Heart left ventricle (tissue), 13 donors: ENCODE measurements at regions not wholly inside any gene's neighbourhood (a gene's known extent, or its start where the extent isn't known, plus 50 kb on each side); places are given as distances from the start of the nearest gene placed in this dataset.

ENCODE experiments used
- POLR2A ChIP-seq, 2 donors: fragments of 450-650 bp; IDR thresholded peaks; one replicate each; pipeline ENCODE4 v1.6.1; 2017; ENCODE audit warnings: antibody characterized with exemption in 2 of 2, mild to moderate bottlenecking in 2 of 2, moderate library complexity in 2 of 2
- TF ChIP-seq, protein P1 (sequence below), 12 donors: fragments of 200-600 bp; sonication (generic) in 4 of 12; IDR thresholded peaks; one replicate each; pipeline versions ENCODE4 v1.5.0 to v1.8.0; 2018 to 2022; ENCODE audit warnings: antibody characterized with exemption in 12 of 12, mild to moderate bottlenecking in 5 of 12
- donor health status: ischemic (EF 13 %, LVEDD 7.1; RV severe dilation, severe dysfunction).
- donor health status: DM: no; HTN: yes; CAD: no.
- donor health status: DM: no; HTN: no; CAD: no.
- donor health status: ischemic (EF 25% LVEDD 6.9; RV normal size, moderate dysfunction).
- donor health status: ischemic (EF 25% LVEDD 5.7; RV mildly dilated, moderate dysfunction).
- donor health status: ischemic (EF 35%, LVEDD 5.7; RV mildly dilated, moderate dysfunction).
- donor health status: nonischemic (EF 11% LVEDD 7.7; RV severe dilation, severe dysfunction).
- donor health status: DM: yes; HTN: yes; CAD: no.
- donor health status: PGD.
- donor health status: ischemic (EF 29% LVEDD 5.4; RV normal size, mild dysfunction).
- donor health status: nonischemic (EF 23%, LVEDD 6.1; RV moderate dilation, normal function).

DNA sequence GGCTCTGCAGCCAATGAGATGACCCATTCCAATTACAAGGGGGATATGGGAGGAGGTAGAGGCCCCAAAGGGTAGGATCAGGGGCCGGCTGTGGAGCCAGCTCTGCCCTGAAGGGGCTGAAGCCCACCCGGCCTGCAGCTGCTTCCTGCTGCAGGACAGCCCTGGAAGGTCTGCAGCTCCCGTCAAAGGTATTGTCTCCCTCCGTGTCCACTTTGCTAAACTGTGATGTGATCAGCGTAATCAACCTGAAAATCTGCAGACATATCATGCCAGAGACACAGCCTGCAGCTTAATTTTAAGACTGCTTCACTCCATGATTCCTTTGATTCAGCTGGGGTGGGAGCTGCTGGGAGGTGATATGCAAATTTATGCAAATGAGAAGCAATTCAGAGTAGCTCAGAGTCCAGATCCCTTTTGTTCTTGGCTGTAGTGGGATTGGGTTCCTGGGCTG lies 90.7 kb downstream of the GADD45G start:
- no peak for TF ChIP-seq POLR2A (IDR thresholded peaks at IDR 0.05)
- TF ChIP-seq, protein P1, sequence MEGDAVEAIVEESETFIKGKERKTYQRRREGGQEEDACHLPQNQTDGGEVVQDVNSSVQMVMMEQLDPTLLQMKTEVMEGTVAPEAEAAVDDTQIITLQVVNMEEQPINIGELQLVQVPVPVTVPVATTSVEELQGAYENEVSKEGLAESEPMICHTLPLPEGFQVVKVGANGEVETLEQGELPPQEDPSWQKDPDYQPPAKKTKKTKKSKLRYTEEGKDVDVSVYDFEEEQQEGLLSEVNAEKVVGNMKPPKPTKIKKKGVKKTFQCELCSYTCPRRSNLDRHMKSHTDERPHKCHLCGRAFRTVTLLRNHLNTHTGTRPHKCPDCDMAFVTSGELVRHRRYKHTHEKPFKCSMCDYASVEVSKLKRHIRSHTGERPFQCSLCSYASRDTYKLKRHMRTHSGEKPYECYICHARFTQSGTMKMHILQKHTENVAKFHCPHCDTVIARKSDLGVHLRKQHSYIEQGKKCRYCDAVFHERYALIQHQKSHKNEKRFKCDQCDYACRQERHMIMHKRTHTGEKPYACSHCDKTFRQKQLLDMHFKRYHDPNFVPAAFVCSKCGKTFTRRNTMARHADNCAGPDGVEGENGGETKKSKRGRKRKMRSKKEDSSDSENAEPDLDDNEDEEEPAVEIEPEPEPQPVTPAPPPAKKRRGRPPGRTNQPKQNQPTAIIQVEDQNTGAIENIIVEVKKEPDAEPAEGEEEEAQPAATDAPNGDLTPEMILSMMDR (IDR thresholded peaks at IDR 0.05): no peak
